ENCODE measurements at regions not wholly inside any gene's neighbourhood (a gene's known extent, or its start where the extent isn't known, plus 50 kb on each side); places are given as distances from the start of the nearest gene placed in this dataset.
"Not testable (repeated sequence)": the region's sequence is repeated elsewhere in the genome, so short reads cannot be mapped to it uniquely, and the experiment has no call there.

GRCh38 chrX:130573030-130573429 is 171.2 kb downstream of the RBMX2 start:
- not testable (repeated sequence) for TF ChIP-seq CTCF, POLR2A (IDR thresholded peaks at IDR 0.05)
